ENCODE measurements at regions not wholly inside any gene's neighbourhood (a gene's known extent, or its start where the extent isn't known, plus 50 kb on each side); places are given as distances from the start of the nearest gene placed in this dataset.

DNA sequence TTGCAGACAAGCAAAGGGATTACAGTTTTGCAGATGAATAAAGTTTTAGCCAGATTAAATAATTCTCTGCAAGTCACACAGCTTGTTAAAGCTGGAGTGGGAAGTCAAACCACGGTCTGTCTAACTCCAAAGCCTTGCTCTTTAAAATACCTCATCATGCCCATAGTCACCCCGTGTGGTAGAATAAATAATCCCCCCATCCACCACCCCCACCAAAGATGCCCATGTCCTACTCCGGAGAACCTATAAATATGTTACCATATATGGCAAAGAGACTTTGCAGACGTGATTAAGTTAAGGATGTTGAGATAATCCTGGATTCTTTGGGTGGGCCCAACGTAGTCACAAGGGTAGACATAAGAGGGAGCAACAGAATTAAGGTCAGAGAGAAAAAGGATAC, 118.7 kb downstream of the BEND2 start:
- Histone ChIP-seq H3K36me3 (ENCODE audit: insufficient read depth, low read length) (no peaks in the 10 kb centered on the region), H3K4me2 (ENCODE audit: low read length) (no peak overlapping the region), H4K20me1 (ENCODE audit: insufficient read depth, low read length) (no peaks in the 10 kb centered on the region), H3K9ac (ENCODE audit: low read length) (no peak overlapping the region), H3K4me3 (ENCODE audit: low read depth, low read length, poor library complexity, severe bottlenecking) (no peak overlapping the region), H3K9me3 (ENCODE audit: low read length) (no peaks in the 10 kb centered on the region), H3F3A (ENCODE audit: insufficient read depth, low read length) (no peaks in the 10 kb centered on the region), H3K4me1 (ENCODE audit: insufficient read depth, low read length, severe bottlenecking) (no peaks in the 10 kb centered on the region), H3K79me2 (ENCODE audit: insufficient read depth, low read length) (no peaks in the 10 kb centered on the region), H3K9me2 (ENCODE audit: low read depth, low read length) (no peaks in the 10 kb centered on the region), H2AFZ (ENCODE audit: low read length) (no peak overlapping the region), H3K27me3 (ENCODE audit: insufficient read depth, low read length) (no peaks in the 10 kb centered on the region), H3K27ac (ENCODE audit: low read depth, low read length, poor library complexity, severe bottlenecking) (no peak overlapping the region)
- no peak for TF ChIP-seq EZH2 (IDR thresholded peaks at IDR 0.05; ENCODE audit: borderline replicate concordance, low read length)
- TF ChIP-seq, protein P1, sequence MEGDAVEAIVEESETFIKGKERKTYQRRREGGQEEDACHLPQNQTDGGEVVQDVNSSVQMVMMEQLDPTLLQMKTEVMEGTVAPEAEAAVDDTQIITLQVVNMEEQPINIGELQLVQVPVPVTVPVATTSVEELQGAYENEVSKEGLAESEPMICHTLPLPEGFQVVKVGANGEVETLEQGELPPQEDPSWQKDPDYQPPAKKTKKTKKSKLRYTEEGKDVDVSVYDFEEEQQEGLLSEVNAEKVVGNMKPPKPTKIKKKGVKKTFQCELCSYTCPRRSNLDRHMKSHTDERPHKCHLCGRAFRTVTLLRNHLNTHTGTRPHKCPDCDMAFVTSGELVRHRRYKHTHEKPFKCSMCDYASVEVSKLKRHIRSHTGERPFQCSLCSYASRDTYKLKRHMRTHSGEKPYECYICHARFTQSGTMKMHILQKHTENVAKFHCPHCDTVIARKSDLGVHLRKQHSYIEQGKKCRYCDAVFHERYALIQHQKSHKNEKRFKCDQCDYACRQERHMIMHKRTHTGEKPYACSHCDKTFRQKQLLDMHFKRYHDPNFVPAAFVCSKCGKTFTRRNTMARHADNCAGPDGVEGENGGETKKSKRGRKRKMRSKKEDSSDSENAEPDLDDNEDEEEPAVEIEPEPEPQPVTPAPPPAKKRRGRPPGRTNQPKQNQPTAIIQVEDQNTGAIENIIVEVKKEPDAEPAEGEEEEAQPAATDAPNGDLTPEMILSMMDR (IDR thresholded peaks at IDR 0.05; ENCODE audit: low read length): no peak

DNA sequence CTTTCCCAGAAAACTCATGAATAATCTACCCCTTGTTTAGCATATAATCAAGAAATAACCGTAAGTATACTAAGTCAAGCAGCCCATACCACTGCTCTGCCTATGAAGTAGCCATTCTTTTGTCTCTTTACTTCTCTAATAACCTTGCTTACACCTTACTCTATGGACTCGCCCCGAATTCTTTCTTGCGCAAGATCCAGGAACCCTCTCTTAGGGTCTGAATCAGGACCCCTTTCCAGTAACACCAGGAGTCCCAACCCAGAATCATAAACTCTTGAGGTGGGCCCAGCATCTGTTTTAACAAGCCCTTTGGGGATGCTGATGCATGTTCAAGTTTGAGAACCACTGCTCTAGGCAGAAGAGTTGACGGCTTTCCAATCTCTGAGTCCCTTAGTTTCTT, 119.6 kb downstream of the BEND2 start:
- H3K4me2 ChIP-seq (ENCODE audit: low read length): no peak overlapping the region
- H3F3A ChIP-seq (ENCODE audit: insufficient read depth, low read length): no peaks in the 10 kb centered on the region
- no peak overlapping the region for H2AFZ ChIP-seq (ENCODE audit: low read length)
- H3K9ac ChIP-seq (ENCODE audit: low read length): no peak overlapping the region
- H3K9me3 ChIP-seq (ENCODE audit: low read length): no peaks in the 10 kb centered on the region
- H3K79me2 ChIP-seq (ENCODE audit: insufficient read depth, low read length): no peaks in the 10 kb centered on the region
- H3K27me3 ChIP-seq (ENCODE audit: insufficient read depth, low read length): no peaks in the 10 kb centered on the region
- no peaks in the 10 kb centered on the region for H3K9me2 ChIP-seq (ENCODE audit: low read depth, low read length)
- no peak overlapping the region for H3K4me3 ChIP-seq (ENCODE audit: low read depth, low read length, poor library complexity, severe bottlenecking)
- no peak for TF ChIP-seq EZH2 (IDR thresholded peaks at IDR 0.05; ENCODE audit: borderline replicate concordance, low read length)
- TF ChIP-seq, protein P1 (IDR thresholded peaks at IDR 0.05; ENCODE audit: low read length): no peak
- H3K27ac ChIP-seq (ENCODE audit: low read depth, low read length, poor library complexity, severe bottlenecking): no peak overlapping the region
- no peaks in the 10 kb centered on the region for H3K4me1 ChIP-seq (ENCODE audit: insufficient read depth, low read length, severe bottlenecking)
- H4K20me1 ChIP-seq (ENCODE audit: insufficient read depth, low read length): no peaks in the 10 kb centered on the region
- H3K36me3 ChIP-seq (ENCODE audit: insufficient read depth, low read length): no peaks in the 10 kb centered on the region

DNA sequence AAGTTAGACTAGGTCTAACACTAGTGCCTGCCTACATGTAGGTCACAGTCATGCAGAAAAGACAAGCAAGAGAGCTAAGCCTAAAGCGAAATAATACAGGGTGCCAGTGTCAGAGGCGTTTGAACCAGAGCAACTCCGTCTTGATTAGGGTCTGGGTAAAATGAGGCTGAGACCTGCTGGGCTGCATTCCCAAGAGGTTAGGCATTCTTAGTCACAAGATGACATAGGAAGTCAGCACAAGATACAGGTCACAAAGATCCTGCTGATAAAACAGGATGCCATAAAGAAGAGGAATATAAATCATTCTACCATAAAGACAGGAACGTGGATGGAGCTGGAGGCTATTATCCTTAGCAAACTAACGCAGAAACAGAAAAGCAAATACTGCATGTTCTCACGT, 120.9 kb downstream of the BEND2 start:
- Histone ChIP-seq H4K20me1 (ENCODE audit: insufficient read depth, low read length) (no peaks in the 10 kb centered on the region), H3K27ac (ENCODE audit: low read depth, low read length, poor library complexity, severe bottlenecking) (no peak overlapping the region), H2AFZ (ENCODE audit: low read length) (no peak overlapping the region), H3K4me2 (ENCODE audit: low read length) (no peak overlapping the region), H3K27me3 (ENCODE audit: insufficient read depth, low read length) (no peaks in the 10 kb centered on the region), H3K9ac (ENCODE audit: low read length) (no peak overlapping the region), H3F3A (ENCODE audit: insufficient read depth, low read length) (no peaks in the 10 kb centered on the region), H3K79me2 (ENCODE audit: insufficient read depth, low read length) (no peaks in the 10 kb centered on the region), H3K9me2 (ENCODE audit: low read depth, low read length) (no peaks in the 10 kb centered on the region), H3K4me3 (ENCODE audit: low read depth, low read length, poor library complexity, severe bottlenecking) (no peak overlapping the region), H3K36me3 (ENCODE audit: insufficient read depth, low read length) (no peaks in the 10 kb centered on the region), H3K4me1 (ENCODE audit: insufficient read depth, low read length, severe bottlenecking) (no peaks in the 10 kb centered on the region), H3K9me3 (ENCODE audit: low read length) (no peaks in the 10 kb centered on the region)
- TF ChIP-seq, protein P1 (IDR thresholded peaks at IDR 0.05; ENCODE audit: low read length): no peak
- TF ChIP-seq EZH2 (IDR thresholded peaks at IDR 0.05; ENCODE audit: borderline replicate concordance, low read length): no peak

All from OCI-LY1 (cell line).